Lower leg skin (tissue), 3 donors: ENCODE measurements at regions not wholly inside any gene's neighbourhood (a gene's known extent, or its start where the extent isn't known, plus 50 kb on each side); places are given as distances from the start of the nearest gene placed in this dataset.

Experiments used
- POLR2A ChIP-seq, 2 donors: fragments of 450-650 bp; IDR thresholded peaks; one replicate each; pipeline ENCODE4 v1.6.1; 2016 to 2017; ENCODE audit warnings: antibody characterized with exemption in 2 of 2, mild to moderate bottlenecking in 1 of 2, moderate library complexity in 1 of 2
- TF ChIP-seq, protein P1 (sequence below), 3 donors: fragments of 450-650 bp; IDR thresholded peaks; one replicate each; pipeline ENCODE4 v1.5.1; 2016; ENCODE audit warnings: antibody characterized with exemption in 3 of 3, mild to moderate bottlenecking in 3 of 3, moderate library complexity in 2 of 3

DNA sequence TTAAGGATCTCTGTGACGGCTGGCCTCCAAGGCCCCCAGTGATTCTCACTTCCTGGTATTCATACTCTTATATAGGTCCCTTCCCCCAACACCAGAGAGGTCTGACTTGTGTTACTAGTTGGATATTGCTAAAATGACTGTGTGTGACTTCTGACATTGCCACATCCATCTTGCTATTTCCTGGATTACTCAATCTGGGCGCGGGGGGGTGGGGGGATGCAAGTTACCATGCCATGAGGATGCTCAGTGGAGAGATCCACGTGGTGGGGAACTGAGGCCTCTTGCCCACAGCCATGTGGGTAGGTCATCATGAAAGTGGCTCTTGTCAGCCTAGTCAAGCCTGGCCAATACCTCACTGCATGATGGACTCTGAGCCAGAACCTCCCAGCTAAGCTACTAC is 117.0 kb downstream of the UBE2U start:
- TF ChIP-seq, protein P1, sequence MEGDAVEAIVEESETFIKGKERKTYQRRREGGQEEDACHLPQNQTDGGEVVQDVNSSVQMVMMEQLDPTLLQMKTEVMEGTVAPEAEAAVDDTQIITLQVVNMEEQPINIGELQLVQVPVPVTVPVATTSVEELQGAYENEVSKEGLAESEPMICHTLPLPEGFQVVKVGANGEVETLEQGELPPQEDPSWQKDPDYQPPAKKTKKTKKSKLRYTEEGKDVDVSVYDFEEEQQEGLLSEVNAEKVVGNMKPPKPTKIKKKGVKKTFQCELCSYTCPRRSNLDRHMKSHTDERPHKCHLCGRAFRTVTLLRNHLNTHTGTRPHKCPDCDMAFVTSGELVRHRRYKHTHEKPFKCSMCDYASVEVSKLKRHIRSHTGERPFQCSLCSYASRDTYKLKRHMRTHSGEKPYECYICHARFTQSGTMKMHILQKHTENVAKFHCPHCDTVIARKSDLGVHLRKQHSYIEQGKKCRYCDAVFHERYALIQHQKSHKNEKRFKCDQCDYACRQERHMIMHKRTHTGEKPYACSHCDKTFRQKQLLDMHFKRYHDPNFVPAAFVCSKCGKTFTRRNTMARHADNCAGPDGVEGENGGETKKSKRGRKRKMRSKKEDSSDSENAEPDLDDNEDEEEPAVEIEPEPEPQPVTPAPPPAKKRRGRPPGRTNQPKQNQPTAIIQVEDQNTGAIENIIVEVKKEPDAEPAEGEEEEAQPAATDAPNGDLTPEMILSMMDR (IDR thresholded peaks at IDR 0.05): no peak
- no peak for TF ChIP-seq POLR2A (IDR thresholded peaks at IDR 0.05)
